ENCODE measurements at regions not wholly inside any gene's neighbourhood (a gene's known extent, or its start where the extent isn't known, plus 50 kb on each side); places are given as distances from the start of the nearest gene placed in this dataset.
"Not testable (repeated sequence)": the region's sequence is repeated elsewhere in the genome, so short reads cannot be mapped to it uniquely, and the experiment has no call there.

DNA sequence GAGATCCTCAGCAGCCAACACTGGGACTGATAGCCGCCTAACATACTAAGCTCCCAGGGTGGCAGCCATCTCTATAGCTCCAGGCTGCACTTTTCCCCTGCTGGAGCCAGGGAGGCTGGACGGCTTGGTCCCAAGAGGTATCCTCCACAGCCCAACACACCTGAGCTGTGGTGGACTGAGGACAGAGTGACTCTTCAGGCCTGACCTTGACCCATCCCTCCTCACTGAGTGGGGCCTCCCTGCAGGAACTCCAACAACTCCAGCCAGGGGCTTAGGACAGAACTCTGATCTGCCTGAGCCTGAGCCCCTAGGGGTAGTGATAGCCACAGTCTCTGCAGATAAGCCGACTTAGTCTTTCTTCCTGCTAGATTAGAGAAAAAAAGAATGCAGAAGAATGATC, 958.1 kb upstream of the PRR20A start:
- H3K4me3 ChIP-seq (ENCODE audit: low read depth, low read length) = no peak overlapping the region
- no peak for TF ChIP-seq CTCF (conservative IDR thresholded peaks at IDR 0.05; ENCODE audit: low read depth, low read length)
- no peak for DNase-seq (ENCODE audit: low read depth)

DNA sequence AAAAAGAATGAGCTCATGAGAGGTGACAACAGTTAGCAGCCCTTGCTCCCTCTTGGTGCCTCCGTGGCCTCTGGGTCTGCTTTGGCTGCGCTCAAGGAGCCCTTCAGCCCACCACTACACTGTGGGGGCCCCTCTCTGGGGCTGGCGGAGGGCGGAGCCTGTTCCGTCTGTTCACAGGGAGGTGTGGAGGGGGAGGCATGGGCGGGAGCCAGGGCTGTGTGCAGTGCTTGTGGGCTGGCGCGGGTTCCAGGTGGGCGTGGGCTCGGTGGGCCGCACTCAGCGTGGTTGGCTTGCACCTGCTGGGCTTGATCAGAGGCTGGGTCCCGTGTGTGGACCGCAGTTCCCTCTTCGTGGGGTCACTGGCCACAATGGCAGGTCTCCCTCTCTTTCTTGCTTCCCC, 953.4 kb upstream of the PRR20A start:
- no peak overlapping the region for H3K4me3 ChIP-seq (ENCODE audit: low read depth, low read length)
- no peak for DNase-seq (ENCODE audit: low read depth)
- TF ChIP-seq CTCF (conservative IDR thresholded peaks at IDR 0.05; ENCODE audit: low read depth, low read length) = no peak

GRCh38 chr13:56188582-56188981, 952.1 kb upstream of the PRR20A start:
- DNase-seq (ENCODE audit: low read depth); H3K4me3 ChIP-seq (ENCODE audit: low read depth, low read length): not testable (repeated sequence)

DNA sequence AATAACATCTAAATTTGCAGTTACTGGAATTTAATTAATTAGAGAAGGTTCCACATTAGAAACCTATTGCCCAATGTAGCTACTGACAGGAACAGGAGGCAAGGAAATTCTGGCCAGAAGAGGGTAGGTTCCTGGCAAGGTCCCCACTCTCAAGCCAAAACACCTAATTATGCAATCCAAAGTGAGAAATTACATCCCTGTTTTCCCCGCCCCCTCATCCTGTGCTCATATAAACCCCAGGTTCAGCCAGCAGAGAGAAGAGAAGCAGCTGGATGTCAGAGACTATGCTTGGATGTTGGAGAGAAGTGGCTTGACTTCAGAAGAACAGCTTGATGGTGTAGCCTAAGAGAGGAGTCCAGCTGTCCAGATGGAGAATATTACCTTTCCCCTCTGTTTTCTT, 951.3 kb upstream of the PRR20A start:
- no peak overlapping the region for H3K4me3 ChIP-seq (ENCODE audit: low read depth, low read length)
- no peak for DNase-seq (ENCODE audit: low read depth)
- TF ChIP-seq CTCF (conservative IDR thresholded peaks at IDR 0.05; ENCODE audit: low read depth, low read length) = no peak

GRCh38 chr13:56189978-56190377, 950.7 kb upstream of the PRR20A start:
- H3K4me3 ChIP-seq (ENCODE audit: low read depth, low read length) = no peak overlapping the region
- DNase-seq (ENCODE audit: low read depth) = no peak
- TF ChIP-seq CTCF (conservative IDR thresholded peaks at IDR 0.05; ENCODE audit: low read depth, low read length) = no peak

DNA sequence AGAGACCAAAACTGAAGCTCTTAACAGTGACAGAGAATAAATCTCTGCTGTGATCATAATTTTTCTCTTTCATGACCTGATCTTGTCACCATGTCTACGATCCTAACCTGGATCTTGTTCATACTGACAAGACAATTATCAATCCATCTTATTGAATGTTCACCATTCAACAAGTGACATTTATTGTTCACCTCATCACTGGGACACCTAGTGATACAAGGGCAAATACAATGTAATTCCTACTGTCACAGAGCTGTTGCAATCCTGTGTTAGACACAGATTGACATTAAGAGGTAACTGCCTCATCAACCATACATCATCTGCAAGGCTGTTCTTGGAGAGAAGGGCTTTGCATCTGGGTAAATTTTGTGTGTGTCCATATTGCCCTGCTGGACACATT, 942.4 kb upstream of the PRR20A start:
- no peak for DNase-seq (ENCODE audit: low read depth)
- no peak for TF ChIP-seq CTCF (conservative IDR thresholded peaks at IDR 0.05; ENCODE audit: low read depth, low read length)
- no peak overlapping the region for H3K4me3 ChIP-seq (ENCODE audit: low read depth, low read length)

- no peak for TF ChIP-seq CTCF (conservative IDR thresholded peaks at IDR 0.05; ENCODE audit: low read depth, low read length)
- no peak for DNase-seq (ENCODE audit: low read depth)
- no peak overlapping the region for H3K4me3 ChIP-seq (ENCODE audit: low read depth, low read length)
Observed at GRCh38 chr13:56201834-56202233, 938.9 kb upstream of the PRR20A start.

DNA sequence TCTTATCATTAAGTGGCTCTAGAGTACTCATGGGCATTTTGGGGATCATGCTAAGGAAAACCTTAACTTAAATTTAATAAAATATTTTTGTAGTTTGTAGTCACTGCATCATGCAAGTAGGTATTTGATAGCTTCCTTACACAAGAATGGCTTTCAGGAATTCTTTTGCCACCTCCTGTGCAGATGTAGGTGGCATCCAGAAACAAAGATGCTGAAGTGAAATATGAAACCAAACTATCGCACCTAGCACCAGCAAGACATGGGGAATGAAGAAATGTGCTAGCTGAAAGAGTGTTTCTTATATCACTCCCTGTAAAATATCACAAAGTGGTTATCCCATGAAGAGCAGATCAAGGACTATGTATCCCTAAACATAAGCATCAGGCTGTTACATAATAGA, 924.5 kb upstream of the PRR20A start:
- no peak for DNase-seq (ENCODE audit: low read depth)
- H3K4me3 ChIP-seq (ENCODE audit: low read depth, low read length) = no peak overlapping the region
- no peak for TF ChIP-seq CTCF (conservative IDR thresholded peaks at IDR 0.05; ENCODE audit: low read depth, low read length)
